SJCRH30 (cell line): ENCODE measurements at regions not wholly inside any gene's neighbourhood (a gene's known extent, or its start where the extent isn't known, plus 50 kb on each side); places are given as distances from the start of the nearest gene placed in this dataset.
"Not testable (repeated sequence)": the region's sequence is repeated elsewhere in the genome, so short reads cannot be mapped to it uniquely, and the experiment has no call there.

Experiments used
- DNase-seq, 2 experiments: peaks; one replicate each; pipeline ENCODE4 v3.0.0-alpha.2; 2015 to 2020
- H3K27ac ChIP-seq: fragments of 250-450 bp; sonication (Bioruptor Pico); 2 replicates; pipeline ENCODE4 v1.5.1; 2020; ENCODE audit warnings: mild to moderate bottlenecking, moderate library complexity
- H3K27me3 ChIP-seq: fragments of 250-450 bp; sonication (Bioruptor Pico); 2 replicates; pipeline ENCODE4 v1.5.1; 2020; ENCODE audit warnings: mild to moderate bottlenecking, moderate library complexity
- H3K36me3 ChIP-seq: fragments of 250-450 bp; sonication (Bioruptor Pico); 2 replicates; pipeline ENCODE4 v1.5.1; 2020; ENCODE audit warnings: mild to moderate bottlenecking, moderate library complexity
- H3K4me1 ChIP-seq: fragments of 250-450 bp; sonication (Bioruptor Pico); 2 replicates; pipeline ENCODE4 v1.5.1; 2020; ENCODE audit warnings: mild to moderate bottlenecking, moderate library complexity
- H3K4me3 ChIP-seq: fragments of 250-450 bp; sonication (Bioruptor Pico); 2 replicates; pipeline ENCODE4 v1.5.1; 2020; ENCODE audit warnings: mild to moderate bottlenecking, moderate library complexity
- H3K9me3 ChIP-seq: fragments of 250-450 bp; sonication (Bioruptor Pico); replicated peaks from 2 replicates; pipeline ENCODE4 v1.5.1; 2020; ENCODE audit warnings: mild to moderate bottlenecking, moderate library complexity

- H3K4me3 ChIP-seq, result no peak overlapping the region
Observed at GRCh38 chr1:229907884-229908638, 159.0 kb upstream of the GALNT2 start.

GRCh38 chr1:229908689-229909088, 158.3 kb upstream of the GALNT2 start:
- Histone ChIP-seq H3K4me1 (no peaks in the 10 kb centered on the region), H3K9me3 (no peaks in the 10 kb centered on the region), H3K27ac (no peak overlapping the region), H3K36me3 (no peaks in the 10 kb centered on the region), H3K4me3 (no peak overlapping the region), H3K27me3 (no peaks in the 10 kb centered on the region)
- DNase-seq, result no peak

More at GRCh38 chr1:229907884-229908638, 159.0 kb upstream of the GALNT2 start:
- Histone ChIP-seq H3K27me3 (no peaks in the 10 kb centered on the region), H3K4me1 (no peaks in the 10 kb centered on the region), H3K9me3 (no peaks in the 10 kb centered on the region), H3K36me3 (no peaks in the 10 kb centered on the region), H3K27ac (no peak overlapping the region)
- DNase-seq, result no peak

- no peak overlapping the region for H3K27ac ChIP-seq
- H3K36me3 ChIP-seq, result no peaks in the 10 kb centered on the region
- H3K27me3 ChIP-seq, result no peaks in the 10 kb centered on the region
- H3K4me3 ChIP-seq, result no peak overlapping the region
- peak in 1 of 2 experiments; percentile 24 for DNase-seq
- no peaks in the 10 kb centered on the region for H3K4me1 ChIP-seq
- no peaks in the 10 kb centered on the region for H3K9me3 ChIP-seq
Observed at GRCh38 chr1:229913489-229913888, 153.5 kb upstream of the GALNT2 start.

- not testable (repeated sequence) for H3K4me1 ChIP-seq, H3K4me3 ChIP-seq, H3K27ac ChIP-seq, DNase-seq, H3K36me3 ChIP-seq, H3K27me3 ChIP-seq, H3K9me3 ChIP-seq
Observed at GRCh38 chr1:229919488-229919887, 147.6 kb upstream of the GALNT2 start.

GRCh38 chr1:229920683-229921082, 146.4 kb upstream of the GALNT2 start:
- H3K27ac ChIP-seq, result no peak overlapping the region
- no peaks in the 10 kb centered on the region for H3K36me3 ChIP-seq
- H3K9me3 ChIP-seq, result no peaks in the 10 kb centered on the region
- no peak overlapping the region for H3K4me3 ChIP-seq
- no peaks in the 10 kb centered on the region for H3K27me3 ChIP-seq
- no peaks in the 10 kb centered on the region for H3K4me1 ChIP-seq
- no peak for DNase-seq

GRCh38 chr1:229922249-229922648, 144.8 kb upstream of the GALNT2 start:
- Histone ChIP-seq H3K4me3 (no peak overlapping the region), H3K27me3 (no peaks in the 10 kb centered on the region), H3K27ac (no peak overlapping the region), H3K9me3 (no peaks in the 10 kb centered on the region), H3K4me1 (no peaks in the 10 kb centered on the region), H3K36me3 (no peaks in the 10 kb centered on the region)
- no peak for DNase-seq

GRCh38 chr1:229924639-229925038, 142.4 kb upstream of the GALNT2 start:
- H3K9me3 ChIP-seq, result no peaks in the 10 kb centered on the region
- H3K27me3 ChIP-seq, result no peaks in the 10 kb centered on the region
- H3K4me3 ChIP-seq, result no peak overlapping the region
- no peak overlapping the region for H3K27ac ChIP-seq
- H3K4me1 ChIP-seq, result no peaks in the 10 kb centered on the region
- no peak for DNase-seq
- H3K36me3 ChIP-seq, result no peaks in the 10 kb centered on the region

- Histone ChIP-seq H3K4me3 (no peak overlapping the region), H3K9me3 (no peaks in the 10 kb centered on the region), H3K27me3 (no peaks in the 10 kb centered on the region), H3K4me1 (no peaks in the 10 kb centered on the region), H3K27ac (no peak overlapping the region), H3K36me3 (no peaks in the 10 kb centered on the region)
- DNase-seq, result no peak
Observed at GRCh38 chr1:229928767-229929166, 138.3 kb upstream of the GALNT2 start.

- DNase-seq, result not testable (repeated sequence)
Observed at GRCh38 chr1:229931751-229932150, 135.3 kb upstream of the GALNT2 start.

GRCh38 chr1:229935157-229935556, 131.9 kb upstream of the GALNT2 start:
- not testable (repeated sequence) for H3K36me3 ChIP-seq, H3K27ac ChIP-seq, H3K4me3 ChIP-seq, H3K4me1 ChIP-seq, H3K27me3 ChIP-seq, DNase-seq, H3K9me3 ChIP-seq

More at GRCh38 chr1:229931751-229932150, 135.3 kb upstream of the GALNT2 start:
- H3K27me3 ChIP-seq, H3K36me3 ChIP-seq, H3K9me3 ChIP-seq, H3K27ac ChIP-seq, H3K4me1 ChIP-seq, H3K4me3 ChIP-seq: not testable (repeated sequence)

GRCh38 chr1:229938551-229938950, 128.5 kb upstream of the GALNT2 start:
- H3K4me1 ChIP-seq, result peaks cover 4% of the 10 kb centered on the region; the same call in 1 of the 2 replicates
- no peaks in the 10 kb centered on the region for H3K9me3 ChIP-seq
- no peak for DNase-seq
- H3K36me3 ChIP-seq, result no peaks in the 10 kb centered on the region
- H3K27ac ChIP-seq, result no peak overlapping the region
- H3K4me3 ChIP-seq, result no peak overlapping the region
- H3K27me3 ChIP-seq, result no peaks in the 10 kb centered on the region

GRCh38 chr1:229940684-229941083, 126.4 kb upstream of the GALNT2 start:
- Histone ChIP-seq H3K9me3 (no peaks in the 10 kb centered on the region), H3K27ac (no peak overlapping the region), H3K4me3 (no peak overlapping the region), H3K27me3 (no peaks in the 10 kb centered on the region), H3K36me3 (no peaks in the 10 kb centered on the region), H3K4me1 (peaks cover 4% of the 10 kb centered on the region; the same call in 1 of the 2 replicates)
- DNase-seq, result no peak

- Histone ChIP-seq H3K27ac (no peak overlapping the region), H3K27me3 (no peaks in the 10 kb centered on the region), H3K4me3 (no peak overlapping the region), H3K9me3 (no peaks in the 10 kb centered on the region), H3K36me3 (no peaks in the 10 kb centered on the region), H3K4me1 (peaks cover 4% of the 10 kb centered on the region; the same call in 1 of the 2 replicates)
- DNase-seq, result no peak
Observed at GRCh38 chr1:229941160-229941559, 125.9 kb upstream of the GALNT2 start.

GRCh38 chr1:229941831-229942230, 125.2 kb upstream of the GALNT2 start:
- H3K4me3 ChIP-seq, result no peak overlapping the region
- H3K27me3 ChIP-seq, result no peaks in the 10 kb centered on the region
- H3K4me1 ChIP-seq, result peaks cover 4% of the 10 kb centered on the region; the same call in 1 of the 2 replicates
- DNase-seq, result no peak
- no peaks in the 10 kb centered on the region for H3K9me3 ChIP-seq
- no peak overlapping the region for H3K27ac ChIP-seq
- no peaks in the 10 kb centered on the region for H3K36me3 ChIP-seq

GRCh38 chr1:229942501-229942900, 124.5 kb upstream of the GALNT2 start:
- no peak overlapping the region for H3K27ac ChIP-seq

More at GRCh38 chr1:229942501-229942900, 124.5 kb upstream of the GALNT2 start:
- H3K9me3 ChIP-seq, result no peaks in the 10 kb centered on the region
- H3K36me3 ChIP-seq, result no peaks in the 10 kb centered on the region
- H3K27me3 ChIP-seq, result no peaks in the 10 kb centered on the region
- peak in 1 of 2 experiments; percentile 8 for DNase-seq
- no peak overlapping the region for H3K4me3 ChIP-seq
- H3K4me1 ChIP-seq, result peaks cover 4% of the 10 kb centered on the region; the same call in 1 of the 2 replicates
